CD14-positive monocyte (primary cell): ENCODE measurements at regions not wholly inside any gene's neighbourhood (a gene's known extent, or its start where the extent isn't known, plus 50 kb on each side); places are given as distances from the start of the nearest gene placed in this dataset.

Source experiments
- DNase-seq, 3 donors: peaks; one replicate each; pipeline ENCODE4 v3.0.0-alpha.2; 2011 to 2022
- H2AFZ ChIP-seq: 2 replicates; pipeline ENCODE4 v1.6.0; 2012; ENCODE audit warnings: mild to moderate bottlenecking, low read depth, low read length, inconsistent platforms; ENCODE audit not compliant: insufficient read depth, poor library complexity, severe bottlenecking
- H3K27ac ChIP-seq, 2 donors: 1 replicate in 1 of 2; 2 replicates in 1 of 2; pipeline ENCODE4 v1.5.1; 2012 to 2013; ENCODE audit warnings: low read length in 2 of 2, control low read depth in 1 of 2, inconsistent platforms in 1 of 2, low read depth in 1 of 2, mild to moderate bottlenecking in 1 of 2
- H3K27me3 ChIP-seq, 2 donors: one replicate each; pipeline versions ENCODE4 v1.6.0 to v1.6.1; 2011 to 2013; ENCODE audit warnings: low read length in 2 of 2; ENCODE audit not compliant: control insufficient read depth in 2 of 2, insufficient read depth in 2 of 2
- H3K36me3 ChIP-seq, 2 donors: replicated peaks in 1 of 2; 1 replicate in 1 of 2; 2 replicates in 1 of 2; pipeline versions ENCODE4 v1.5.1 to v1.6.1; 2012 to 2013; ENCODE audit warnings: low read length in 2 of 2, control low read depth in 1 of 2, inconsistent platforms in 1 of 2, mild to moderate bottlenecking in 1 of 2; ENCODE audit not compliant: insufficient read depth in 2 of 2, control insufficient read depth in 1 of 2
- H3K4me1 ChIP-seq, 2 donors: 1 replicate in 1 of 2; 2 replicates in 1 of 2; pipeline versions ENCODE4 v1.5.1 to v1.6.1; 2012 to 2013; ENCODE audit warnings: low read length in 2 of 2, control low read depth in 1 of 2, inconsistent platforms in 1 of 2, mild to moderate bottlenecking in 1 of 2, moderate library complexity in 1 of 2; ENCODE audit not compliant: insufficient read depth in 2 of 2, control insufficient read depth in 1 of 2
- H3K4me2 ChIP-seq: replicated peaks from 2 replicates; pipeline ENCODE3; 2012; ENCODE audit warnings: low read length, moderate library complexity, mild to moderate bottlenecking; ENCODE audit not compliant: poor library complexity, severe bottlenecking; ENCODE audit errors: extremely low read depth
- H3K4me3 ChIP-seq, 3 experiments: fragments of 200-600 bp in 1 of 3; sonication (generic) in 1 of 3; replicated peaks in 1 of 3; 1 replicate in 2 of 3; 2 replicates in 1 of 3; pipeline ENCODE4 v1.5.1; 2011 to 2013; ENCODE audit warnings: low read length in 3 of 3, mild to moderate bottlenecking in 3 of 3, control low read depth in 2 of 3, low read depth in 2 of 3, inconsistent platforms in 1 of 3, moderate library complexity in 1 of 3
- H3K79me2 ChIP-seq: 2 replicates; pipeline ENCODE4 v1.6.0; 2012; ENCODE audit warnings: mild to moderate bottlenecking, control low read depth, inconsistent platforms, low read length, moderate library complexity; ENCODE audit not compliant: insufficient read depth
- H3K9ac ChIP-seq: 2 replicates; pipeline ENCODE4 v1.6.0; 2017; ENCODE audit warnings: low read length, mild to moderate bottlenecking; ENCODE audit not compliant: insufficient read depth, poor library complexity, severe bottlenecking
- H3K9me3 ChIP-seq, 2 donors: replicated peaks in 1 of 2; 1 replicate in 1 of 2; 2 replicates in 1 of 2; pipeline versions ENCODE4 v1.5.1 to v1.6.1; 2012 to 2013; ENCODE audit warnings: low read length in 2 of 2, control low read depth in 1 of 2; ENCODE audit not compliant: control insufficient read depth in 1 of 2, insufficient read depth in 1 of 2
- H4K20me1 ChIP-seq: 2 replicates; pipeline ENCODE4 v1.6.0; 2012; ENCODE audit warnings: mild to moderate bottlenecking, low read length, control low read depth, moderate library complexity; ENCODE audit not compliant: insufficient read depth
- H3K27ac Mint-ChIP-seq, 7 donors: one replicate each; pipeline ENCODE4 v1.8.0; 2020; ENCODE audit warnings: mild to moderate bottlenecking in 7 of 7, mixed read lengths in 7 of 7, moderate library complexity in 6 of 7, inconsistent platforms in 2 of 7
- H3K27me3 Mint-ChIP-seq, 3 donors: one replicate each; pipeline ENCODE4 v1.8.0; 2021 to 2022; ENCODE audit warnings: low read depth in 3 of 3, mild to moderate bottlenecking in 3 of 3, mixed read lengths in 3 of 3, moderate library complexity in 3 of 3, inconsistent platforms in 1 of 3
- H3K36me3 Mint-ChIP-seq, 2 donors: one replicate each; pipeline ENCODE4 v1.8.0; 2020; ENCODE audit warnings: mixed read lengths in 2 of 2, inconsistent platforms in 1 of 2, mild to moderate bottlenecking in 1 of 2
- H3K4me1 Mint-ChIP-seq: one replicate; pipeline ENCODE4 v1.8.0; 2020; ENCODE audit warnings: mild to moderate bottlenecking, mixed read lengths
- H3K4me3 Mint-ChIP-seq, 2 donors: one replicate each; pipeline ENCODE4 v1.8.0; 2020; ENCODE audit warnings: mild to moderate bottlenecking in 2 of 2, mixed read lengths in 2 of 2, moderate library complexity in 1 of 2
- H3K9me3 Mint-ChIP-seq, 7 donors: one replicate each; pipeline ENCODE4 v1.8.0; 2020 to 2022; ENCODE audit warnings: mixed read lengths in 7 of 7, mild to moderate bottlenecking in 6 of 7, moderate library complexity in 6 of 7, inconsistent platforms in 2 of 7
- CTCF ChIP-seq: fragments of 200-600 bp; IDR thresholded peaks from one replicate; pipeline ENCODE4 v1.8.0; 2022; ENCODE audit warnings: antibody characterized with exemption, mild to moderate bottlenecking
- WGBS: methylation state at CpG from one replicate; pipeline ENCODE4 v1.1.5; 2013; ENCODE audit warnings: missing lambda C conversion rate; ENCODE audit not compliant: insufficient coverage; 5-methylcytosine and 5-hydroxymethylcytosine counted together
- intact Hi-C, 2 donors: fragments of 100-400 bp; cut with micrococcal nuclease; formaldehyde crosslinking; loops; one replicate each; pipeline versions ENCODE4 v1.15.0 to v1.15.1; 2023

GRCh38 chr3:109963831-109964230, 626.5 kb upstream of the DPPA4 start:
- Histone ChIP-seq H3K4me3 (no peak overlapping the region), H3K4me1 (no peaks in the 10 kb centered on the region), H3K9me3 (no peaks in the 10 kb centered on the region), H3K4me2 (no peak overlapping the region), H3K36me3 (no peaks in the 10 kb centered on the region), H2AFZ (no peak overlapping the region), H3K9ac (no peak overlapping the region), H3K79me2 (no peaks in the 10 kb centered on the region), H3K27me3 (no peaks in the 10 kb centered on the region), H4K20me1 (no peaks in the 10 kb centered on the region), H3K27ac (no peak overlapping the region)
- H3K4me1 Mint-ChIP-seq, result no peaks in the 10 kb centered on the region
- WGBS, result 5% methylated on average over 3 of the region's 4 CpGs
- no peak for DNase-seq
- no peaks in the 10 kb centered on the region for H3K27me3 Mint-ChIP-seq
- intact Hi-C loops, result no loop called here
- no peak overlapping the region for H3K4me3 Mint-ChIP-seq
- no peak for TF ChIP-seq CTCF
- no peaks in the 10 kb centered on the region for H3K36me3 Mint-ChIP-seq
- H3K27ac Mint-ChIP-seq, result no peak overlapping the region
- H3K9me3 Mint-ChIP-seq, result peaks cover 0 to under 1% (median 0%) of the 10 kb centered on the region in 7 donors

DNA sequence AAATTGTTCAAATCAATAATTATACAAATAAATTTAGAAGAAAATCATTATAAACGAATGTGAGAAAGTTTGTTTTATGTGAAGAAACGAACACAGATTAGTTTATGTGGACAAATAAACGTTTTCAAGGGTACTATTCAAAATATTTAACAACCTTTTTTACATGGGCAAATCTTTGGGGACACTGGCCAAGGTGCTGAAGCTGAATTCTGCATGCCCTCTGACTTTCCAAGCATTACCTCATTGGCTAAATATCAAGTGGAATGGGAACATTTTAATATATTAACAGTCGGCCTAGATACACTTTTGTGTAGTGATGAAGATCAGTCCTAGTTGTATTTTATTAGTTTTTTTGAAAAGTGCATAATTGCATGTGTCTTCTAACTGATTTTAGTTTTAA, 636.4 kb upstream of the DPPA4 start:
- no peak overlapping the region for H3K27ac Mint-ChIP-seq

More for the DNA sequence above, 636.4 kb upstream of the DPPA4 start:
- Histone ChIP-seq H3K4me3 (no peak overlapping the region), H3K36me3 (no peaks in the 10 kb centered on the region), H3K79me2 (no peaks in the 10 kb centered on the region), H2AFZ (no peak overlapping the region), H3K9ac (no peak overlapping the region), H3K4me2 (no peak overlapping the region), H3K4me1 (no peaks in the 10 kb centered on the region), H3K27me3 (no peaks in the 10 kb centered on the region), H3K27ac (no peak overlapping the region), H4K20me1 (no peaks in the 10 kb centered on the region), H3K9me3 (peaks cover 0 to 4% of the 10 kb centered on the region in 2 donors)
- intact Hi-C loops, result no loop called here
- WGBS, result no CpG with 5 or more reads among the region's 4 CpGs
- Mint-ChIP-seq H3K4me3 (no peak overlapping the region), H3K4me1 (no peaks in the 10 kb centered on the region), H3K9me3 (peaks cover 2 to 16% (median 3%) of the 10 kb centered on the region in 7 donors), H3K27me3 (no peaks in the 10 kb centered on the region), H3K36me3 (no peaks in the 10 kb centered on the region)
- DNase-seq, result no peak
- TF ChIP-seq CTCF, result no peak
